Superior temporal gyrus (tissue), 1 donor: ENCODE measurements at regions not wholly inside any gene's neighbourhood (a gene's known extent, or its start where the extent isn't known, plus 50 kb on each side); places are given as distances from the start of the nearest gene placed in this dataset.
"Not testable (repeated sequence)": the region's sequence is repeated elsewhere in the genome, so short reads cannot be mapped to it uniquely, and the experiment has no call there.

Experiments used
- DNase-seq: peaks from one replicate; pipeline ENCODE4 v3.0.0-alpha.2; 2016; ENCODE audit errors: extremely low spot score

DNA sequence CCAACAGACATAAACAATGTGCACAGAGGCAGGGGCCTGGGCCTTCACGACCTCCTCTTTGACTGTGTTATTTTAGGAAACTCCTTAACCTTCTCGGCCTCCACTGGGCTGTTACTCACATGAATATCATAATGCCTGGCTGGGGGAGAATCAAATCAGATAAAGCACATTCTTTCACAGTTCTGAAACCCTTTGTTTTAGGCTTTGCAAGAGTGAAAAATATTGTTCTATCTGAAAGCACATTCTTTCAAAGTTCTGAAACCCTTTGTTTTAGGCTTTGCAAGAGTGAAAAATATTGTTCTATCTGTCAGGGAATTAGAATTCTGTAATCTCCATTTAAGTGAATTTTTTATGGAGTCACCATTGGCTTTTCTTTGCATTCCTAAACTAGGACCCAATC lies 50.7 kb upstream of the SYNDIG1 start:
- DNase-seq: no peak

DNA sequence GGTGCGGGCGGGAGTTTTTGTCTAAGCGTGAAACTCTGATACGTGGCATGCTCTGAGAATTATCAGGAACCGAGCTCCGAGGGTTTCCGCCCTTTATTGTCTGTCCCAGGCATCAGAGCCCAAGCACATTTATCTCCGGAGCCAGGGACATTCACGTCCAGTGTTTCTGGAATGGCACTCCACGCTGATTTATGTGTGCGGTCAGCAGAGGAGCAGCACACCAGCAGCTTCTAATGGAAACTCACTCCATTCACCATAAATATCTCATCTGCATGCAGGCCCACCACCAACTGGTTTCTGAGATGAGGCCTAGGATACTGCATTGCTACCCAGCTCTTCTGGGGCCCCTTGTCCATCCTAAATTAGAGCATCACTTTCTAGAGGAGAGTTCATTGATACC lies 51.9 kb upstream of the SYNDIG1 start:
- DNase-seq: no peak

DNA sequence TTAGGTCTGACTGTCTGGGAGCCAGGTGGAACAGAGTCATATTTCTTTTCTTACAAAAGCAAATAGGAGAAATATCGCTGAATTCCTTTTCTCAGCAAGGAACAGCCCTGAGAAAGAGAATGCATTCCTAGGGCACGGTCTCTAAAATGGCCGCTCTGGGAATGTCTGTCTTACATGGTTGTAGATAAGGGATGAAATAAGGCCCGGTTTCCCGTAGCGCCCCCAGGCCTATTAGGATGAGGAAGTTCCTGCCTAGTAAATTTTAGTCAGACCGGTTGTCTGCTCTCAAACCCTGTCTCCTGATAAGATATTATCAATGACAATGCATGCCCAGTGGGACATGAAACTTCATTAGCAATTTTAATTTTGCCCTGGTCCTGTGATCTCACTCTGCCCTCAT lies 54.0 kb upstream of the SYNDIG1 start:
- DNase-seq: not testable (repeated sequence)

GRCh38 chr20:24411834-24412216 lies 57.6 kb upstream of the SYNDIG1 start:
- no peak for DNase-seq

GRCh38 chr20:24411003-24411833 lies 58.2 kb upstream of the SYNDIG1 start:
- DNase-seq: peak; percentile 38

- DNase-seq: no peak
Observed at GRCh38 chr20:24407151-24407550, 62.3 kb upstream of the SYNDIG1 start.

DNA sequence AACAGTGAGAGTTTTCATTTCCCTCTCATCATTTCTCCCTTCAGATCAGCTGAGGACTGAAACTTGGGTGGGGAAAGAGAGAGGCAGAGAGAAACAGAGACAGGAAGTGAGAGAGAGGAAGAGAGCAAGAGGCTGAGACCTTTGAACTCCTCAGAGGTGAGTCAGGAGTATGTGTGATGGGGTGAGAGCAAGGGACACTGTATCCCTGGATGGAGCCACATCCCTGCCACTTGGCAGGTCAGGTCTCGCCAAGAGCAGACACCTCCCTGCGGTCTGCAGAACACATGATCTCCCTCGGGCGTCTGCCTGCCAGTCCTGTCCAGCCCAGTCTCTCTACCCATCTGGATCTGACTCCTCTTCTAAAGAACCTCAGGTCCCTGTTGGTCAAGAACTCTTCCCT lies 62.7 kb upstream of the SYNDIG1 start:
- peak; percentile 37 for DNase-seq

- DNase-seq: no peak
Observed at GRCh38 chr20:24406251-24406650, 63.2 kb upstream of the SYNDIG1 start.

GRCh38 chr20:24405810-24406209 lies 63.6 kb upstream of the SYNDIG1 start:
- no peak for DNase-seq

DNA sequence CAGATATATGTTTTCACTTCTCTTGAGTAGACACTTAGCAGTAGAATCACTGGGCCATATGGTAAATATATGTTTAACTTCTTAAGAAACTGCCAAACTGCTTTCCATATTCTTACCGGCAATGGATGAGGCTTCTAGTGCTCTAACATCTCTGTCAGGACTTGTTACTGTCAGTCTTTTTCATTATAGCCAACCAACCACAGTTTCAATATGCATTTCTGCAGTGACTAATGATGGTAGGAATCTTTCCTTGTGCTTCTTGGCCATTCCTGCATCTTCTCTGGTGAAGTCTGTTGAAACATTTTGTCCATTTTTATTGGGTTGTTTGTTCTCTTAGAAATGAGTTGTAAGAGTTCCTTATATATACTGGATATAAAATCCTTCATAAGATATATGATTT lies 66.0 kb upstream of the SYNDIG1 start:
- DNase-seq: no peak

GRCh38 chr20:24402188-24402587 lies 67.2 kb upstream of the SYNDIG1 start:
- no peak for DNase-seq

DNA sequence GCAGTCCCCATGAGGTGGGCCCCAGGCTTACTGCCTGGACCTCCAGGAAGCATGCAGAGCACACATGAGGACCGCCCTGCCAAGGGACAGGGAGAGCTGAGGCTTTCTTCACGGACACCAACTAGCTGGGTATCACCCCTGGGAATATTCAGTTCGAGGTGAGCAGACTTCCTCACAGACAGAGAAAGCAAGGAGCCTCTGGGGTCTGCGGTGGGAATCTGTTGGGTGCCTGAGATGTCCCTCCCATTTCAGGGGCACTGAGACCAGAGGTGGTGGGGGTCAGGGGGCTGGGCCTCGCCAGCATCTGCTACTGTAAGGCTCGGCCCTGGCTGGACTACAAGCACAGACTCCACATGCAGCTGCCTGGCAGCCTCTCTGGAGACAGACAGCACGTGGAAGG lies 74.3 kb upstream of the SYNDIG1 start:
- no peak for DNase-seq

- DNase-seq: no peak
Observed at GRCh38 chr20:24393903-24394302, 75.5 kb upstream of the SYNDIG1 start.

DNA sequence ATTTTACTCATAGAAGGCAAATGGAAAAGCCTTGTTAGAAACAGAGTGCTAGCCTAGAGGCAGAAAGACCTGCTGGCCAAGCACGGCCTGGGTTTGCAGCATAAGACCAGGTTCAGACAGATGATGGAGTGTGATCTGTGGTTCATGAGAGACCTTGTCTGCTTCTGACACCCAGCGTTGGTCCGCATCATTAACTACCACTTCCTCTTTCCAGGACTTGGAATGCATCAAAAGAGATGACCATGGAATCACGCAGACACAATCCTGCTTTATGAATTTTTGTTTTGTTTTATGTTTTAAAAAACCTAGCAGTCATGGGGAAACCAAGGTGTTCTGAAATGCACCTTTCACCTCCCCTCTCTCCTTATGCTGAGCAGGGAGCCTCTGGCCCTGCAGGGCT lies 76.8 kb upstream of the SYNDIG1 start:
- no peak for DNase-seq

DNA sequence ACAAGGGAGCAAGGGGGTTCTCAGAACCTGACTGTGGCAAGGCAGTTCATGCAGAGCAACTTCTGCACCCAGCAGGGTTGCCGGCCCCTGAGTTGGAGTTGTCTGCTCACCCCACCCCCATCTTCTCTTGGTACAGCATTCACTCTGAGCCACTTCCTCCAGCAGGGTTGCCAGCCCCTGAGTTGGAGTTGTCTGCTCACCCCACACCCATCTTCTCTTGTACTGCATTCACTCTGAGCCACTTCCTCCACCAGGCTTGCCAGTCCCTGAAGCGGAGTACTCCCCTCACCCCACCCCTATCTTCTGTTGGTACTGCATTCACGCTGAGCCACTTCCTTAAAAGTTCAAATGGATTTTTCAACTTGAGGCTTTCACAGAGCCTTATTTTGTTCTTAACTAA lies 79.7 kb upstream of the SYNDIG1 start:
- no peak for DNase-seq

- DNase-seq: no peak
Observed at GRCh38 chr20:24388828-24389380, 80.5 kb upstream of the SYNDIG1 start.

GRCh38 chr20:24385547-24385946 lies 83.9 kb upstream of the SYNDIG1 start:
- DNase-seq: no peak

- DNase-seq: no peak
Observed at GRCh38 chr20:24384865-24385264, 84.6 kb upstream of the SYNDIG1 start.

DNA sequence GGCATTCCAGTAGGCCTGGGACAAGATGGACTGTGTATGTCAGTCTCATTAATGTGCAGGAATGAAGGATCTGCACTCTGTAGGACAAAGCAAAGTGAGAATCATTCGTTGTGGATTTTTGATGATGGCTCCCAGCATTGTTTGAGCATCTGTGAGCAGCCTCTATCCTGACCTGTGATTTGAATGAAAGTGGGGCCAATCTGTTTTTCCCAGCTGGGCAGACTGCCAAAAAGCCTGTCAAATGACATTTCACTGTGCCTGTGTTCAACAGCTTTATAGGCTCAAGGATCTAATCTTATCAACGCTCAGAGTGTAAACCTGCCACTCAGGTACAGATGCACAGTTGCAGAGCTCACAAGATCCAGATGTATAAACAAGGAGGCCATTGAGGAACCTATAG lies 86.7 kb upstream of the SYNDIG1 start:
- DNase-seq: peak; percentile 52

GRCh38 chr20:24382331-24382730 lies 87.1 kb upstream of the SYNDIG1 start:
- peak; percentile 42 for DNase-seq

DNA sequence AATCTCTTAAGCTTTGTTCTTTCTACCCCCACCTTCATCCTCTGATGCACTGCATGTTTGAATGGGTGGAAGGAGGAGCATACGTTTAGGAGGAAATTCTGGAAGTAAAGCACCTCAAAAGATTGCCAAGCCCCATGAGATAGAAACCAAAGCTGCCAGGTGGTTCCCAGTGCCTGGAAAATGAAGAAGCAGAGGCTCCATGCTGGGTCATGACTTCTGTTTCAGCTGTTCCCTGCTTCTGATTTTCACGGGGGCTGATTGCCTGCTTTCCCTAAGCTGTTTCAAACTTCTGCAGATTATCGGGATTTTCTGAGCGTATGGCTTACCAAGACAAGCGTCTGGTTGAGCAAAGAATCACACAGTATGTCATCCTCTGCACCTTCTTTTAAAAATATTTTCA lies 87.5 kb upstream of the SYNDIG1 start:
- DNase-seq: no peak

GRCh38 chr20:24379484-24379927 lies 89.9 kb upstream of the SYNDIG1 start:
- DNase-seq: peak; percentile 42

DNA sequence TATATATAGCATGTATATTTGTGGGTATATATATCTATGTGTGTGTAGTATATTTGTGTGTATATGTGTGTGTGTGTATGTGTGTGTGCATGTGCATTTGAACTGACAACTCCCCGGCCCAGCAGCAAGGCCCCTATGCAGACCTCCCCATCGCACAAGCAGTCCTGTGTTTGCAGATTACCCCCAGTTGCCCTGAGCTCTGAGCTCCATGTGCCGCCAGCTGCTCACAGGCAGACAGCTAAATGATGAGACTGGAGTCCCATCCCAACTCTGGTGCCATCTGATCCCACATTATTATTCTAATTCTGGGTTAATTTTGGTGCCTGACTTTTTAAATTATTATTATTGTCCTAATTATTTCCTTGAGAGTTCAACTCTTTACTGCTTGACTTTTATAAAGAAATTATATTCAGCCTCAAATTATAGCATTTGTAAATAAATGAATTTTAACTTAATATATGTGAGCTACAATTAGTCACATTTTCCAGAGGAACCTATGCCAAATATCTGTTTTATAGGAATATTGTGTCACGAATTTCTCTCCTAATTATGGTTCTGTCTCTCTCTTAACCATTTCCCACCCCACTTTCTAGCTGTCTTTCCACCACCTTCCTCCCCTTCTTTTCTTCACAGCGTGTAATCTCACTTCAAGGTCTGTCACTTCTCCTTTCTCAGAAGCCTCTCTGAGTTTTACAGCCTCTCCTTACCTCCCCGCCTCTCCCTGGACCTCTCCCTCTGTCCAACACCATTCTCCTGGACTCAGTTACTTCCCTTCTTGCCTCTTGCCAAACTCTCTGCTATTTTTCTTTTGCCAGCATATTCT lies 90.6 kb upstream of the SYNDIG1 start:
- DNase-seq: no peak
